GM12873 (cell line): ENCODE measurements at regions not wholly inside any gene's neighbourhood (a gene's known extent, or its start where the extent isn't known, plus 50 kb on each side); places are given as distances from the start of the nearest gene placed in this dataset.

Source experiments
- TF ChIP-seq, protein P1 (sequence below): IDR thresholded peaks from 2 replicates; pipeline ENCODE4 v1.5.1; 2012; ENCODE audit warnings: low read depth, mild to moderate bottlenecking, moderate library complexity, low read length, control low read depth; ENCODE audit not compliant: insufficient read depth; ENCODE audit errors: missing control alignments

DNA sequence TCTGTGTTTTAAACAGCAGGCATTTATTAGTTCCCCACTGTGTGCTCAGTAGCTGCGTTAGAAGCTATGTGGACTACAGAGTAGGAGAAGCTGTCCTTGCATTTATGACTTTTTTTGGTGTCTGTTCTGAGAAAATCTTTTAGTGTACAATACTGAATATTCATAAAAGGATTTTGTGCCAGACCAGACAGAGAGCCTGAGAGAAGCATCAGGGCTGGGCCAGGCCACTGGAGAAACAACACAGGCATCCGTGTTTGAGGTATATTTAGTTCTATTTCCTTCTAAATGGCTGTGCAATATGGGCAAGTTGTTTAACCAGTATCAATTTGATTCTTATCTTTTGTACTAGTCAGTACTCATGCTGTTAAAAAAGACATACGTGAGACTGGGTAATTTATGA, 182.8 kb downstream of the SH2D4B start:
- TF ChIP-seq, protein P1, sequence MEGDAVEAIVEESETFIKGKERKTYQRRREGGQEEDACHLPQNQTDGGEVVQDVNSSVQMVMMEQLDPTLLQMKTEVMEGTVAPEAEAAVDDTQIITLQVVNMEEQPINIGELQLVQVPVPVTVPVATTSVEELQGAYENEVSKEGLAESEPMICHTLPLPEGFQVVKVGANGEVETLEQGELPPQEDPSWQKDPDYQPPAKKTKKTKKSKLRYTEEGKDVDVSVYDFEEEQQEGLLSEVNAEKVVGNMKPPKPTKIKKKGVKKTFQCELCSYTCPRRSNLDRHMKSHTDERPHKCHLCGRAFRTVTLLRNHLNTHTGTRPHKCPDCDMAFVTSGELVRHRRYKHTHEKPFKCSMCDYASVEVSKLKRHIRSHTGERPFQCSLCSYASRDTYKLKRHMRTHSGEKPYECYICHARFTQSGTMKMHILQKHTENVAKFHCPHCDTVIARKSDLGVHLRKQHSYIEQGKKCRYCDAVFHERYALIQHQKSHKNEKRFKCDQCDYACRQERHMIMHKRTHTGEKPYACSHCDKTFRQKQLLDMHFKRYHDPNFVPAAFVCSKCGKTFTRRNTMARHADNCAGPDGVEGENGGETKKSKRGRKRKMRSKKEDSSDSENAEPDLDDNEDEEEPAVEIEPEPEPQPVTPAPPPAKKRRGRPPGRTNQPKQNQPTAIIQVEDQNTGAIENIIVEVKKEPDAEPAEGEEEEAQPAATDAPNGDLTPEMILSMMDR = no peak

DNA sequence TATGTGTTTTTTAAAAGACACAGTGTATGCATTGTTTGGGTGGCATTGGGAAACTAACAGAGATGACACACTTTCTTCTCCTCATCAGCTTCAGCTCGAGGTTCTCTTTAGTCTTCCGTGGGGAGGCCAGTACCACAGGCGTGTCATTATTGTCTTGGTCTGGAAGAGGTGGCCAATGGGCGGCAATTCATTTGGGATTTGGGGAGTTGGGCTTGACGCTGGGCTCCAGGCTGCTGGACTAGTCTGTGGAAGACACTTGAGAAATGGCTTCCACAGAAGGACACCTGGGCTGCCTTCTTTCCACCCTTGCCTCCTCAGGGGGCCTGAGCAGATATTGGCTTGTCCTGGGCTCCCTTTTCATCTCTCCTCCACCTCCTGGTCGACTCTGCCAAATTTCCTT, 192.2 kb downstream of the SH2D4B start:
- TF ChIP-seq, protein P1 = no peak

DNA sequence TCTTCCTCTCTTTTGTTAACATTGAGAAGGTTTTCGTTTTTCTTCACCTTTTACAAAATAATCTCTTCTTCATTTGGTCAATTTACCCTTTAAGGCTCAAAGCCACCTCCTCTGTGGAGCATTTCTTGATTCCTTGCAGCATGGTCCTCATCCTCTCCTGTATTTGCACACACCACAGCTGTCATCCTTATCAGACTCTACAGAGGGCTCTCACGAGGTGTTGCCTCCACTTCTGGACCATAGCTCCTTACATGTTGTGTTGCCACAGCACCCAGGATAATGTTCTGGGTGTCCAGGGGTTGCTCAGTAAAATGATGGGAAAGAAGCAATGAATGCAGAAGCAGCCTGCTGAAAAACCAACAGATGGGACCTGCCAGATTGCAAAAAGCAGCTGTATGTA, 192.8 kb downstream of the SH2D4B start:
- TF ChIP-seq, protein P1 = no peak

DNA sequence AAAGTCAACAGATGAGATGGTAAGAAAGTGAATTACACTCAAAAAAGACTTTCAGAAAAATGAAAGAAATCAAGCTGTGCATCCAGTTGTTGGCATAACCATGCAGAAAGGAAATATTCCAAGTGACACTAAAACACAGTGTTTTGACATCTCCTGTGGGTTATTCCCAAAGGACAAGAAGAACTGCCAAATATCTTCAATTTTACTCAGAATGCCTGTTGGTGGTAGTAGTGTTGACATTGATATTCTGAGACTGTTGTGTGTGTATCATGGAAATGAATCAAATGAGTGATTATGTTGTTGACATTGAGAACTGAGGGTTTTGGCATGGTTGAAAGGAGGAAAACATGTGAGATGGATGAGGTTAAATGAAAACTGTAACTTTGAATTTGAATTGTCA, 196.9 kb downstream of the SH2D4B start:
- TF ChIP-seq, protein P1 = no peak

DNA sequence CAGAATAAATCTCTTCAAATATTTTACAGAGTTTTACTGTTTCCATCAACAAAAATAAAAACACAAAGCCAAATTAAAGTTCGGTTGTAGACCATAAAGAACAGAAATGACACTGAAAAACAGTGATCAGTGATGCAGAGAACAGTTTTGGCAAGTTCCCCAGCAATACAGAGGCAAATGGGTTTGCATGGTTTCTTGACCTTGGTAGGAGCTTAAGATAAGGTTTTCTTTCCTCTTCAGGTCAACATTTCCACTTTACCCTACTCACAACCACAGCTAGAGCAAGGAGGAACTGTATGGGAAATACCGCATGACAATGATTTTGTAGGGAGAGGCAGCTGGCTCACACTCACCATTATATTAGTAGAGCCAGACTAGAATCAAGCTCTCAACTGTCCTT, 199.5 kb downstream of the SH2D4B start:
- TF ChIP-seq, protein P1 = no peak

DNA sequence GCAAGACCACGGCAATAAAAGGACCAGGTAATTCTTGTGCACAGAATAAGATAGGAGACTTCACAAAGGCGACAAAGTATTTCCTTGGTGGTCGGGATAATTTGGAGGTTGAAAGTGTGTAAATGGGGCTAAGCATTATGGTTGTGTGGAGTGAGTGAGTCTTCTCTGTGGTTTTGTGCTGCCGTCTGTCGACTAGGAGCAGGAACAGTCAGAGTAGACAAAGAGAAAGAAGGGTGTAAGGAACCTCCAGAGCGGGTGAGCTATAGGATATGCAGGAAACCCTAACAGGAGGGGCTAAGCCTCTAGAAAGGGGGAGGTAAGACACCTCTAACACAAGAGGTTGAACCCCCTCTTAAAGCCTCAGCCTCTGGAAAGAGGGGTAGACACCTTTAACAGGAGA, 201.6 kb downstream of the SH2D4B start:
- TF ChIP-seq, protein P1 = no peak

DNA sequence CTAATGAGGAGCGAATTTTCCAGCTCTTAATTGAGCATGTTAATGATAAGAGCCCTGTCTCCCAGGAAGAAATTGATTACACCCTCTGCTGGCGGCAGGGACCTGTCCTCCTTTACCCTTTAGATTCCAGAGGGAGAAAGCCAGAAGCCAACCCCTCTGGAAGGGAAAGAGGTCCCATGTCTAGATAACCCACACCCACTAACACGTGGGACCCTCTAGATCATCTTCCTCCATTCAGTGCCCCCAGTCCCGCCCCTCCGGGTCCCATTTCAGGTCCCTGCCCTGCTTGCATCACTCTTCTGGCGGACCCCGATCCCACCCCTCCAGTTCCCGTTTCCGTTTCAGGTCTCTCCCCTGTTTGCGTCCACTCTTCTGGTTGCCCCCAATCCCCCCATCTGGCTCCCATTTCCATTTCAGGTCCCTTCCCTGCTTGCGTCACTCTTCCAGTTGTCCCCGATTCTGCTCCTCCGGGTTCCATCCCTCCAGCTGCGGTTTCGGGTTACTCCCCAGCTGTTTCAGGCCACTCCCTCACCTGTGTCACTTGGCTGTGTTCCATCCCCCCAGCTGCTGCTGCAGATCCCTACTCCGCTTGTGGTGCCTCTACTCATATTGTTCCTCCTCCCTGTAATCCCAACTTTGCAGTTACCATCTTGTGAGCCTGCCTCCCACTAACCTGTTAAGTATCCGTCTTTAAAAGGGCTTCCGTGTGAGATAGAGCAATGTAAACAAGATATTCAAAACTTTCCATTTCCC, 202.4 kb downstream of the SH2D4B start:
- TF ChIP-seq, protein P1 = no peak
